GM19467 (cell line): ENCODE measurements at regions not wholly inside any gene's neighbourhood (a gene's known extent, or its start where the extent isn't known, plus 50 kb on each side); places are given as distances from the start of the nearest gene placed in this dataset.

Source experiments
- ATAC-seq: cut with Tn5 transposase; IDR thresholded peaks from one replicate; pipeline ENCODE4 v1.9.1; 2021; ENCODE audit warnings: mild to moderate bottlenecking, moderate library complexity; ENCODE audit not compliant: unreplicated experiment

- no peak for ATAC-seq
Observed at GRCh38 chr4:89373394-89373793, 65.8 kb upstream of the GPRIN3 start.

- ATAC-seq = no peak
Observed at GRCh38 chr4:89371614-89372013, 64.0 kb upstream of the GPRIN3 start.

- ATAC-seq = no peak
Observed at GRCh38 chr4:89369581-89369980, 62.0 kb upstream of the GPRIN3 start.

GRCh38 chr4:89368861-89369260, 61.3 kb upstream of the GPRIN3 start:
- ATAC-seq = no peak

GRCh38 chr4:89365776-89366175, 58.2 kb upstream of the GPRIN3 start:
- ATAC-seq = no peak

GRCh38 chr4:89365375-89365774, 57.8 kb upstream of the GPRIN3 start:
- no peak for ATAC-seq

- no peak for ATAC-seq
Observed at GRCh38 chr4:89364541-89364940, 56.9 kb upstream of the GPRIN3 start.

- ATAC-seq = no peak
Observed at GRCh38 chr4:89363786-89364185, 56.2 kb upstream of the GPRIN3 start.

- no peak for ATAC-seq
Observed at GRCh38 chr4:89358935-89359638, 51.5 kb upstream of the GPRIN3 start.

- no peak for ATAC-seq
Observed at GRCh38 chr4:89357787-89358186, 50.2 kb upstream of the GPRIN3 start.
